Neural crest cell (in vitro differentiated cells): ENCODE measurements at regions not wholly inside any gene's neighbourhood (a gene's known extent, or its start where the extent isn't known, plus 50 kb on each side); places are given as distances from the start of the nearest gene placed in this dataset.

ENCODE experiments used
- DNase-seq: peaks from one replicate; pipeline ENCODE4 v3.0.0; 2021; ENCODE audit warnings: low read depth, mixed read lengths, low spot score
- H3K27ac Mint-ChIP-seq: one replicate; pipeline ENCODE4 v1.8.0; 2021; ENCODE audit warnings: mild to moderate bottlenecking, mixed read lengths; ENCODE audit not compliant: unreplicated experiment
- H3K27me3 Mint-ChIP-seq: 2 replicates; pipeline ENCODE4 v1.8.0; 2021; ENCODE audit warnings: low read depth, mild to moderate bottlenecking, mixed read lengths
- H3K36me3 Mint-ChIP-seq: 2 replicates; pipeline ENCODE4 v1.8.0; 2021; ENCODE audit warnings: low read depth, mild to moderate bottlenecking, mixed read lengths
- H3K4me1 Mint-ChIP-seq: 2 replicates; pipeline ENCODE4 v1.8.0; 2021; ENCODE audit warnings: mixed read lengths
- H3K4me3 Mint-ChIP-seq: one replicate; pipeline ENCODE4 v1.8.0; 2021; ENCODE audit warnings: mild to moderate bottlenecking, mixed read lengths
- H3K9me3 Mint-ChIP-seq: 2 replicates; pipeline ENCODE4 v1.8.0; 2021; ENCODE audit warnings: mixed read lengths
- CTCF ChIP-seq: fragments of 200-600 bp; sonication (generic); conservative IDR thresholded peaks from 2 replicates; pipeline ENCODE4 v1.5.0; 2021; ENCODE audit warnings: antibody characterized with exemption, mild to moderate bottlenecking

GRCh38 chr2:188096910-188097309 lies 194.8 kb upstream of the GULP1 start:
- TF ChIP-seq CTCF, result no peak
- H3K36me3 Mint-ChIP-seq, result no peaks in the 10 kb centered on the region
- H3K4me3 Mint-ChIP-seq, result no peak overlapping the region
- H3K9me3 Mint-ChIP-seq, result no peaks in the 10 kb centered on the region
- H3K27me3 Mint-ChIP-seq, result no peaks in the 10 kb centered on the region
- H3K27ac Mint-ChIP-seq, result no peak overlapping the region
- no peak for DNase-seq
- no peaks in the 10 kb centered on the region for H3K4me1 Mint-ChIP-seq

DNA sequence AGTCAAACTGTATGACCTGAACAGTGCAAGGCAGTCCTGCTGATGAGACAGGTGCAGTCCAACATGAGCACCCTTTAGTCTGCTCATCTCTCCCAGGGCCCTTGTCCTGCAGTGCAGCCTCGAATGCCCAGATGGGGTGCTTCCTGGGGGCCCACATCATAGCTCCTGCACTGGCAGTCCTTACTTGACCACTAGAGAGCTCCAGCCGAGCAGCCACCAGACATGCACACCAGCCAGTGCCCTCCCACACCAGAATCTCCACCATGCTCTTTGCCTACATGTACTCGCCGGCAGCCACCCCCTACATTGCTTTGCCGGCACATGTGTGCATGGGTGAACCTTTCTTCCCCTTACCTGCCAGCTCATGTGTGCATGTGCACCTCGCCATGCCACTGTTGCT lies 188.8 kb upstream of the GULP1 start:
- no peaks in the 10 kb centered on the region for H3K27me3 Mint-ChIP-seq
- no peak for DNase-seq
- TF ChIP-seq CTCF, result no peak
- H3K4me1 Mint-ChIP-seq, result no peaks in the 10 kb centered on the region
- H3K36me3 Mint-ChIP-seq, result no peaks in the 10 kb centered on the region
- no peak overlapping the region for H3K4me3 Mint-ChIP-seq
- no peak overlapping the region for H3K27ac Mint-ChIP-seq
- peaks cover 2% of the 10 kb centered on the region for H3K9me3 Mint-ChIP-seq

- no peaks in the 10 kb centered on the region for H3K36me3 Mint-ChIP-seq
- H3K27me3 Mint-ChIP-seq, result no peaks in the 10 kb centered on the region
- H3K4me3 Mint-ChIP-seq, result no peak overlapping the region
- H3K4me1 Mint-ChIP-seq, result no peaks in the 10 kb centered on the region
- H3K9me3 Mint-ChIP-seq, result no peaks in the 10 kb centered on the region
- TF ChIP-seq CTCF, result no peak
- H3K27ac Mint-ChIP-seq, result no peak overlapping the region
- DNase-seq, result no peak
These were observed 177.7 kb upstream of the GULP1 start for GRCh38 chr2:188114014-188114413.

GRCh38 chr2:188117706-188118105 lies 174.0 kb upstream of the GULP1 start:
- H3K4me1 Mint-ChIP-seq, result no peaks in the 10 kb centered on the region
- H3K36me3 Mint-ChIP-seq, result peaks cover 4% of the 10 kb centered on the region
- peaks cover 9% of the 10 kb centered on the region for H3K9me3 Mint-ChIP-seq
- no peak overlapping the region for H3K27ac Mint-ChIP-seq
- DNase-seq, result no peak
- H3K27me3 Mint-ChIP-seq, result no peaks in the 10 kb centered on the region
- H3K4me3 Mint-ChIP-seq, result no peak overlapping the region
- no peak for TF ChIP-seq CTCF

DNA sequence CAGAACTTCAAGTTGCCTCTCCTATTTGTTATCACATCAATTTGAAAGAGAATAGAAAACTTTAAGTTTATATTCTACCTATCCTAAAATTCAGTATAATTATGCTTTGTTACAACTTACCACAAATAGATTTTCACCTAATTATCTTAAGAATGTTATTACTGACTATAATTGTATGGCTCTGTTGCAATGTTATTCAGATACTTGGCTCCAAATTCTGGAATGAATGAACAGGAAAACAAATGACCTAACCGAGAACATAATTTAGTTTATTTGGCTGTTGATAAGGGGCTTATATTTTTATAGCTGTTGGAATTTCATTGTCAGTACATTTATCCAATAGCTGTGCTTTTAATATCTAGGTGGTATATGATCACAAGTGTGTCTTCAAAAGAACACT lies 173.2 kb upstream of the GULP1 start:
- Mint-ChIP-seq H3K27me3 (no peaks in the 10 kb centered on the region), H3K4me3 (no peak overlapping the region), H3K27ac (no peak overlapping the region), H3K4me1 (no peaks in the 10 kb centered on the region), H3K9me3 (peaks cover 9% of the 10 kb centered on the region), H3K36me3 (peaks cover 4% of the 10 kb centered on the region)
- no peak for TF ChIP-seq CTCF
- no peak for DNase-seq
